ENCODE measurements at regions not wholly inside any gene's neighbourhood (a gene's known extent, or its start where the extent isn't known, plus 50 kb on each side); places are given as distances from the start of the nearest gene placed in this dataset.

- intact Hi-C loops (cut with micrococcal nuclease), result no loop called here
Measured at GRCh38 chr2:236673126-236673822, 103.6 kb downstream of the ACKR3 start.

GRCh38 chr2:236673823-236674185, 104.2 kb downstream of the ACKR3 start:
- intact Hi-C loops (cut with micrococcal nuclease), result no loop called here

DNA sequence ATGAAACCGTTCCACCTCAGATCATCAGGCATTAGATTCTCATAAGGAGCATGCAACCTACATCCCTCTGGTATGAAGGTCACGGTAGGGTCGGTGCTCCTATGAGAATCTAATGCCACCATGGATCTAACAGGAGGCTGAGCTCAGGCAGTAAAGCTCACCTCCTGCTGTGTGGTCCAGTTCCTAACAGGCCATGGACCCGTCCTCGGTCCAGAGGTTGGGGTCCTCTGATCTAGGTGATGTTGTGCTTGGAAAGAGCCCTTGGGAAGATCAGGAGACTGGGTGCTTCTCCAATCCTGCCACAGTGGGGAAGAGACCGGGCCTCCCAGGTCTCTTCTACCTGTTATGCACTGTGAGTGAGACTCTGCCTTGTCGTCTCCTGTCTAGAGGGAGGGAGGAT, 104.6 kb downstream of the ACKR3 start:
- intact Hi-C loops (cut with micrococcal nuclease), result no loop called here

GRCh38 chr2:236674646-236675045, 105.0 kb downstream of the ACKR3 start:
- intact Hi-C loops (cut with micrococcal nuclease), result no loop called here

- intact Hi-C loops (cut with micrococcal nuclease), result no loop called here
Measured at GRCh38 chr2:236675051-236675450, 105.4 kb downstream of the ACKR3 start.

- intact Hi-C loops (cut with micrococcal nuclease), result no loop called here
Measured at GRCh38 chr2:236675526-236675925, 105.9 kb downstream of the ACKR3 start.

- intact Hi-C loops (cut with micrococcal nuclease), result no loop called here
Measured at GRCh38 chr2:236676136-236676873, 106.7 kb downstream of the ACKR3 start.

DNA sequence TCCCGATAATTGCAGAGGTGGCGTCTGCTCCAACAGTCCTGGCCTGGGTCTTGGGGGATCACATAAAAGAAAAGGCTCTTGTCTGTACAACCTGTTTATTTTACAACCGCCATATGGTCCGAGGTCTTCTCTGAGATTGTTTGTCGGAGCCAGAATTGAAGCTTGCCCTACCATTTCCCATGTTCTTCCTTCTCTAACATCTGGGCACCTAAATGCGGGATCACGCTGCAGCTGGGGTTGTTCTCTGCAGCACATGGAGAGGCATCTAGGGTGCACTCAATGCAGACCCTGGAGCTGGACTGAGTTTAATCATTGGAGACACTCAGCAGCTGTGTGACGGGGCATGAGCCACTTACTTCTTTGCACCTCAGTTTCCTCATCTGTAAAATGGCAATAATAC, 107.7 kb downstream of the ACKR3 start:
- intact Hi-C loops (cut with micrococcal nuclease), result no loop called here

DNA sequence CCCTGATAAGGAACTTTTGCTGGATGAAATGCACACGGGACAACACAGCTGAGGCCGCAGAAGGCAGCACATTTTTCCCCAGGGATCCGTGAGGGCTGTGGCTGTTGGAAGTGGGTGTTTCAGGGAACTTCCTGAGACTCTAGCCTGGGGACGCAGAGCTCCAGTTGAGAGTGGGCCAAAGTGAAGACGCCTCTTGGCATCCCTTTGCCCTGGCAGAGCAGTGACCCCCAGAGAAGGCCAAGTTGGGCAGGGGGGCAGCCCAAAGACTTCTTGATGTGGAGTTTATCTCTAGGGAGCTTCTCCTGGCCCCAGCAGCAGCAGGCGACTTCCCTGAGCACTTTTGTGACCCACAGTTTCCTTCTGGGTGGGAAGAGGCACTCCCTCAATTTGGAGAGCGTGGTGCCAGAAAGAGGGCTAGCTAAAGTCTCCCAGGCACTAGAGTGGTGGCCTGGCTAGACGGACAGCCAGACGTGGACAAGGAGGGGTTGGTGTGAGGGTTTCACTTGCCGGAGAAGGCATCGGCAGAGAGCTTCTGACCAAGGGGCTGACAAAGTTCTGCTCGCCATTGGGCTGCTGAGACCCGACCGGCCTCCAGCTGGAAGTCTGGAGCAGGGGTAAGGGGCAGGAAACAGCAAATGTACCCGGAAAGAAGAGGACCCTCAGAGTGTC, 108.8 kb downstream of the ACKR3 start:
- intact Hi-C loops (cut with micrococcal nuclease), result no loop called here

DNA sequence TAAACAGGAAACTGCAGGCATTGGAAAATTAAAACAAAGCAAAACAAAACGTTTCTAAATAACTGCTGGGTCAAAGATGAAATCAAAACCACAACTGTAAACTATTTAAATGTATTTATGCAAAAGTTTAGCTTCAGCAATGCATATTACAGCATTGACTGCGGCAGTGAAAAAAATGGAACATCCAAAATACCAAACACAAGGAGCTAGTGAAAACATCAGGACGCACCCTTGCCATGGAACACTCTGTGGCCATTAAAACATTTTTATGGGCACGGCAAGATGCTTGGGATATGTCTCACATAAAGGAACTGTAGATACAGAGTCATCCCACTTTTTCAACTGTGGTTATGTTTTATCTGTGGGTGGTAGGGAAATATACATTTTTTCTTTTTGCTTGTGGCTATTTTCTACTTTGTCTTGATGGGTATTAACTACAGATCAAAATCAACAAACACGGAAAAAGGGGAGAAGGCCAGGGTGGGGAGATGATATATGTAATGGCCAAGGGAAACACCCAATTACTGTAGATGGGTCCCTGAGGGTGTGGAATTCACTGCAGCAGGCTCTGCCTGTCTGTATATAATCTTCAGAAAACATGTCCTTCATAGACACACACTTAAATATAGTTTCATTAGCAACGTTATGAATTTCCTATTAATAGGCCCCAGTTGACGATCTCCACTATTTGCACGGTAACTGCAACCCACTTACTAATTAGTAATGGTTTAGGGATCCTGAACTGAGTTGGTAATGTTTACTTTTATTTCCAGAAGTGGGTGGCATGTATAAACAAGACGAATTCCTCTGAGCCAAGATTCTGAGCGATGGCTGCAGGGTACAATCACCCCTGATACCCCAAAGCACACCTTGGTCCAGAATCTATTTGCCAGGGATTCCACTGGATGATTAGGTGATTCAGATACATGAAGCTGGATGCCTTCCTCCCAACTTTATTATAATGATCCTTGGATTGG, 110.5 kb downstream of the ACKR3 start:
- intact Hi-C loops (cut with micrococcal nuclease), result no loop called here

- intact Hi-C loops (cut with micrococcal nuclease), result no loop called here
Measured at GRCh38 chr2:236682651-236683422, 113.2 kb downstream of the ACKR3 start.

DNA sequence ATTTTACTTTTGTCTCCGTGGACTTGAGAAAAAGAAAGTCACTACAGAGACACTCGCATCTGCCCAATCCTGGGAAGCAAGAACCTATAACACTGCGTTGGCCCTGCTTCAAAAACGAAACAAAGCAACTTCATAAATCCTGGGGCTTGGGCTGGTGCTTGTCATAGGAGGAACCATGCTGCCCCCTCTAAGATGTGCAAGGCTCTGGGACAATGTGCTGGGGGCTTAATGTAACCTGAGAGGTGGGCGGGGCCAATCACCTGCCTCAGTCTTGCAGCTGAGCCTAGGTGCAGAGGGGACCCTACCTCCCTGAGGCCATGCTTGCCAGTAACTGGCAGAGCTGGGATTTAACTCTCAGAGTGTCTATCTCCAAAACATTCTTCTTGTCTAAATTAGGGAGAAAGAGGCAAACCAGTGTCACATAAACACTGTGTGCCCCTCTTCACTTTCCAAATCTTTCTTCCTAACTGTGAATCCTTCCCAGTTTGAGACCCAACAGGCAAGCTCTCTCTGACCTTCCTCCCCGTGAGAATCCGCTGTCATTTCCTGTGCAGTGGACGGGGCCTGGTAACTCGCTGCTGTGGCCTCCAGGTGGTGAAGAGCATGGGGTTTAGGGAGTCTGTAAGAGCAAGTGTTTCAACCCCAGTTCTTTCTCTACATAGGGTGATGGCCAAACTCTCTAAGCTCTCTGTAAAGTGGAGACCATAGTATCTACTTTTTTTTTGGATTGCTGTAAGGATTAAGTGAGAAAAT, 115.1 kb downstream of the ACKR3 start:
- intact Hi-C loops (cut with micrococcal nuclease), result no loop called here

DNA sequence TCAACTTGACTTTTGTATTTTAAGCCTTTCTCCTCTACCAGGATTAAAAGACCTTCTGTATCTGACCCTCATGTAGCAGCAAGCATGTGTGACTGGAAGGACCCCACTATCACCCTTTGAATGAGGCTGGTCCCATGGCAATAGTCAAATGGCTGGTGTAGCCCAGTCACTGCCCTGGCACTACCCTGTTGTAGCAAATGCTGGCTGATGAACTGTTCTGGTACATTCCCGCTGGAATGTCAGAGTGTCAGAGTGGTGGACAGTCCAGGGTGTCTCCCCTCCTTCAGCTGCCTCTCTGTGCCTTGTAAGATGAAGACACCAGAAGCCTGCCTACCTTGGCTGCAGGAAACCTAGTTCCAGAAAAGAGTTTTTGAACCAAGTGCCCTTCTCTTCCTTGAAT, 115.7 kb downstream of the ACKR3 start:
- intact Hi-C loops (cut with micrococcal nuclease), result no loop called here

DNA sequence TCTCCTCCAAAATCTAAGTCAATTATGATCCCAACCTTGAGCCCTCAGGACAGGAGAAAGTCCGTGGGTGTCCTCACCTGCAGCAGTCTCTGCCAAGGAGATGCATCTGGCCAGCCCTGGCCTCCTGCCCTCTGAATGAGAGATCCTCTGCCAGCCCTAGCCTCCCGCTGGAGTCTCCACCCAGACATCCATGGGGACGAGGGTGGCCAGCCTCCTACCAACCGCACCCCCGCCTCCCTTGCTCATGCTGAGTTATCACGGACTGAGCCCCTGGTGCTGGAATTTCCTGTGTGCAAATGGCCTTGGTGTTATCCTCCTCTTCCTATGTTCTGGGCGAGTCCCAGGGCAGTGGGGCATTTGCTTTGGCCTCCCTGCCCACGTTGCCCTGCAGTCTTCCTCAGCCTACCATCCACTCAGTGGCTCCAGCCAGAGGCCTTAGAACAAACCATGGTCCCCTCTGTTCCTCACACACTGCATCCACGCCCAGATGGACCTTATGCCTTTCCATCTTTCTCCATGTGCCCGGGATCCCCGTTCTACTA, 116.4 kb downstream of the ACKR3 start:
- intact Hi-C loops (cut with micrococcal nuclease), result no loop called here

DNA sequence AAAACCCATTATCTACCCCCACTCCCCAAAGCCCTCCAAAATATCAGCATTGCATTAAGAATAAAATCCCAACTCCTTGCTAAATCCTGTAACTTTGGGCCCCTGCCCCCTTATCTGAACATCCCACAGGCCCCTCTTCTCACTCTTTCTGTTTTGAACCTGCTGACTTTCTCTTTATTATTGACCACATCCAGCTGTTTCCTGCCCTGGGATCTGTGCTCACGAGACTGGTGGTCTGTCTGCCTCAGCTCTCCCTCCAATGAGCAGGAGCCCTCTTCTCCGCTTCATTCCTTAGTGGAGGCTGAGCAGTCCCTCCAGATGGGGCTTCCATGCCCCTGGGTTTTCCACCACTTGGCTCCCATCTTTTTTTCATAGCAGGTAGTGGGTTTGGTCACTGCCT, 116.9 kb downstream of the ACKR3 start:
- intact Hi-C loops (cut with micrococcal nuclease), result no loop called here

GRCh38 chr2:236687296-236687965, 117.8 kb downstream of the ACKR3 start:
- intact Hi-C loops (cut with micrococcal nuclease), result no loop called here

- intact Hi-C loops (cut with micrococcal nuclease), result no loop called here
Measured at GRCh38 chr2:236688157-236688556, 118.5 kb downstream of the ACKR3 start.

GRCh38 chr2:236688563-236689392, 119.2 kb downstream of the ACKR3 start:
- intact Hi-C loops (cut with micrococcal nuclease), result no loop called here
